GM21786 (cell line): ENCODE measurements at regions not wholly inside any gene's neighbourhood (a gene's known extent, or its start where the extent isn't known, plus 50 kb on each side); places are given as distances from the start of the nearest gene placed in this dataset.

Experiments used
- ATAC-seq: cut with Tn5 transposase; IDR thresholded peaks from one replicate; pipeline ENCODE4 v1.9.1; 2021; ENCODE audit not compliant: unreplicated experiment

DNA sequence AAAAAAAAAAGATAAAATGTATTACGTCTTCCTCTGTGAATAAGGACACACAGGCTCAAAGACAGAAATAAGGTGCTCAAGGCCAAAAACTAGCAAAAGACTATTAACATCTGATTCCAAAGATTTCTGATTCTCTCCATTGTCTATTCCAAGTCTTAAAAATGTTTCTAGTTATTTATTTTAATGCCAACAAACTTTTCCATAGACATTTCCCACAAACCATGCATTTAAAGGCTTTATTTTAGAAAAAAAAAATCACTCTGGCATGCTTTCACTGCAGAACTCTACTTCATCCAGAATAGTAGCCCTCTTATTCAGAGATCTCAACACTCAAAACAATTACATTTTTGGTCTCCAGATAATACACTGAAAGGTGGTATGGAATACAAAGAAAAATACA is 545.0 kb upstream of the TENM3 start:
- no peak for ATAC-seq

DNA sequence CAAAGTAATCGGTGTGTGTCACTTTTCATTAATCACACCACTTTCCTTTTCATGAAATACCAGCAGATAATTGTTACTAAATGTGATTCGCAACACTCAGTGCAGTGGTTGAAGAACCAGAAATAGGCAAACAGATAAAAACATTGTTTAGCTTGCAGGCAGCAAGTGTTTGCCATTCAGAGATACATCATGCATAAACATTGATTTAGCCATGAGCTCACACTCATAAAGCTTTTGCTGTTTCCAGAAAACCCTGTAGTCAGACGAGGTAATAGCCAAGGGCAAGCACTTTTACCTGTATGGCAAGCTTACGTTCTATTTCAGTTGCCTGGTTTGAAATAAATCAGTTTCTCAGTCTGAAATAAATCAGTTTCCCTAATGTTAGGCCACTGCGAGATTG is 542.0 kb upstream of the TENM3 start:
- ATAC-seq, result no peak

- no peak for ATAC-seq
Measured at GRCh38 chr4:181701894-181702293, 541.3 kb upstream of the TENM3 start.

DNA sequence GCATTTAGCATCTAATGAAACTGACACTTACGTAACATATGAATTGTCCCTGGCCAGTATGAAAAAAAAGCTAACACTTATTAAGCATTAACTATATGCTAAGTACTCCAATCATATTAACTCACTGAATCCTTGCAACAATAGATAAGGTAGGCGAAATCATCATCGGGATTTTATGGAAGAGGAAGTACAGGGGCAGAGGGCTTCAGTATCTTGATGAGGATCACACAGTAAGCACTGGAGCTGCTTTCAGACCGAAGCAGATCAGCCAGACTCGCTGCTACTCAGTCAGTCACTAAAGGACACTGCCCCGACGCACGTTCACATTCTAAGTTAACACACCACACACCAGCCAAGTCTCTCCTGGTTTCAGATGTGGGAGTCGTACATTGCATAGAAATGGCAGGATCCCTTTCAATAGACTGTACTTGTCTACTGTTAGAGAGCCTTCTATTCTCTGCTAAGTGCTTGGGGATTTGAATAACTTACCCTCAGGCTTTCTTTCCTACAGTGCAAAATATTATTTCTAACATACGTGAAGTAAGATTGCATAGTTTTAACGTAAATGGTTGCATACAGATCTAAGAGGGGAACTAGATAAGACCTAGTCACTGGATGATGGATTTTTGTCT is 540.2 kb upstream of the TENM3 start:
- no peak for ATAC-seq

- ATAC-seq, result no peak
Measured at GRCh38 chr4:181710143-181710542, 533.1 kb upstream of the TENM3 start.

DNA sequence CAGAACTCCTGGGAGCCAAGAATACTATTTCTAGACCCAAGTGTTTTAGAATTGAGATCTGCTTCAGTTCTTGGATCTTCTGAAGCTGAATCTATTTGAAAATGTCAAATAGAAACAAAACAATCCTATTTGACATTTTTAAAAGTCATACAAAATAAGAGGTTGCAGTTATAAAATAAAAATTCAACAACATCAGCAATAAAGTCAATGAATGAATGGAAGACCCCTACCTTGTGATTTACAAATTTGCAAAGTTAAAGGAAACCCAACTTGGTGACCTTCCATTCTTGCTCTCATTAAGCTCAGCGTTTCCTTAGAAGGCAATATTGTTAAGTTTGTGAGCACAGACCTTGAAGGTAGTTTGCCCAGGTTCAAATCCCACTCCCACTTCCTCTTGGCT is 531.8 kb upstream of the TENM3 start:
- ATAC-seq, result no peak

- ATAC-seq, result no peak
Measured at GRCh38 chr4:181728305-181728966, 514.8 kb upstream of the TENM3 start.

- no peak for ATAC-seq
Measured at GRCh38 chr4:181731900-181732299, 511.3 kb upstream of the TENM3 start.

DNA sequence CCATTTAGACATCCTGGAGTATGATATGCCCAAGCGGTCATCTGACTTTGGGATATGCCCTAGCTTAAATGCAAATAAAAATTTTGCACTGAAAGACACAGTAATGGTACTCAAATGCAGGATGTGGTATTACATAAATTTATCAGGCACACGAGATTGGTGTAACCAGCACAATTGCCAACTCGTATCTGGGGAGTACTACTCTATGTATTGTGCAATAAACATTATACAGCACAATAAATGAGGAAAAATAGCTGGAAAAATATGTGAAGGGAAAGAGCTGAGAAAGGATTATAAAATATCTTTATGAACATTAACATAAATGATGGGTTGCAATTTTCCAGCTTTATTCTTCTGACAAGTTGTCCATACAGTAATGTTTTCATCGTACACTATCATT is 505.5 kb upstream of the TENM3 start:
- no peak for ATAC-seq

- ATAC-seq, result no peak
Measured at GRCh38 chr4:181739031-181739430, 504.2 kb upstream of the TENM3 start.

DNA sequence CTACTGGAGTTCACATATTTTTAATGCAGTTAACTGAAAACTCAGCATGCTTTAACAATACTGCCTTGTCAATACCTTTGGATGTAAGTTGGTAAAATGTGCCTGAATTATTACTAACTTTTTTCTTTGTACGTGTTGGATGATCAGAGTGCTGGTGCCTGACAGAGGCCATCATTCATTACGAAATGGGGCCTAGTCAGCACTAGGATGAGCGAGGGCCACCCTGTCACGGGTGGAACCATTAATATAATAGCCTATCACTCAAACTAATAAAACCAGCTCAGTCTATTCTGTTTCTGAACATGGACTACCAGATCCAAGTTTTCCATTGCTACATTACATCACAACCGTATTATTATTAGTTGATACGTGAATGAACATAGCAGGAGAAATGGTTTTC is 501.7 kb upstream of the TENM3 start:
- ATAC-seq, result no peak

GRCh38 chr4:181745933-181746625 is 497.1 kb upstream of the TENM3 start:
- no peak for ATAC-seq

- ATAC-seq, result no peak
Measured at GRCh38 chr4:181748581-181748980, 494.6 kb upstream of the TENM3 start.

GRCh38 chr4:181752516-181752915 is 490.7 kb upstream of the TENM3 start:
- no peak for ATAC-seq

GRCh38 chr4:181753207-181753606 is 490.0 kb upstream of the TENM3 start:
- ATAC-seq, result no peak

DNA sequence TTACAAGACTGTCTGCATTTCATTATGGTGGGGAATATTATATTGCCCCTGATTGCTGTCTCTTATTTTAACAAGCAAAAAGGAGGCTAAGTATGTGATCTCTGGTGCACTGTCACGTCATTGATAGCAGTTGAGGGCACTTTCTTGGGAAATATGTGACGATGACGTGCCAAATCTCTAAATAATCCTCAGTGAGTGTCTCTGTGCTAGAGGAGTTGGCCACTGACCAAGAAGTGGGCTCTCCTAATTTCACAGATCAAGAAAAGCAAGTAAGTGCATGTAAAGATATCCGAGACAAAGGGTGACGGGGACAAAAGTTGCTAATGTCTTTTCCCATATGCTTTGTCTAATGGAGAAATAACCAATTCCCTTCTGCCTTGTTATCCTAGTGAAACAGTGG is 487.4 kb upstream of the TENM3 start:
- no peak for ATAC-seq

DNA sequence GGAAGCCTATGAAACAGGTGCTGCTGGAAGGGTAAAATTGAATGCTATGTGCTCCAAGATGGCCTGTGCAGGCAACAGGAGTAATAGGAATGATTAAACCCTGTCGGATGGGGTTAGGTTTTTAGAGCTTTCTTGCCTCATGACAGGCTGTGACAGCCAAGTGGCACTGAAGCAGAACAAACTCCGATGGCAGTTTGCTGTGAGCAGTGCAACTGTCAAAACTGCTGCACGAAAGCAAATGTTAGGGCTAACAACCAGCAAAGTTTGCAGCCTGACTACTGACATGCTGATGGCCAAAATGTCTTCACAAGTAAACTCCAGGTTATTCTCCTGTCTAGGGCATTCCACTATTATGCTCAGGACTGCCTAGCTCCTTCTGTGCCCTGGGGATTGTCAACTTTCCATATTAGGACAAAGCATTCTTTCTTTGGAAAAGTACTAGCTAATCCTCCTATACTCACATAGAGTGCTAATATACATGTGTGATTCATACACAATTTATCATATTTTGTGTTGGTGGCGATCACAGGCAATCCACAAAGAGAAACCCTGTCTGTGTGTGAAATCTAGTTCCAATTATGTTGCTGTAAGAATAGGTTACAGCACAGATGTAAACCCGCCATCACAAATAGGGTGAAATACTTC is 486.6 kb upstream of the TENM3 start:
- ATAC-seq, result no peak

- no peak for ATAC-seq
Measured at GRCh38 chr4:181757098-181757497, 486.1 kb upstream of the TENM3 start.

- no peak for ATAC-seq
Measured at GRCh38 chr4:181757910-181758660, 485.1 kb upstream of the TENM3 start.

- no peak for ATAC-seq
Measured at GRCh38 chr4:181760560-181760959, 482.6 kb upstream of the TENM3 start.

GRCh38 chr4:181761156-181761555 is 482.0 kb upstream of the TENM3 start:
- no peak for ATAC-seq
